SIG-M5 treated with dmso at 0.1 percent for 504 hours (cell line): ENCODE measurements at regions not wholly inside any gene's neighbourhood (a gene's known extent, or its start where the extent isn't known, plus 50 kb on each side); places are given as distances from the start of the nearest gene placed in this dataset.
"Not testable (repeated sequence)": the region's sequence is repeated elsewhere in the genome, so short reads cannot be mapped to it uniquely, and the experiment has no call there.

ENCODE experiments used
- DNase-seq: peaks from one replicate; lab custom pipeline; 2025; ENCODE audit not compliant: unreplicated experiment; lab: John Stamatoyannopoulos, UW

GRCh38 chr4:60588556-60588955 lies 611.6 kb upstream of the ADGRL3 start:
- no peak for DNase-seq

GRCh38 chr4:60589425-60589824 lies 610.7 kb upstream of the ADGRL3 start:
- no peak for DNase-seq

DNA sequence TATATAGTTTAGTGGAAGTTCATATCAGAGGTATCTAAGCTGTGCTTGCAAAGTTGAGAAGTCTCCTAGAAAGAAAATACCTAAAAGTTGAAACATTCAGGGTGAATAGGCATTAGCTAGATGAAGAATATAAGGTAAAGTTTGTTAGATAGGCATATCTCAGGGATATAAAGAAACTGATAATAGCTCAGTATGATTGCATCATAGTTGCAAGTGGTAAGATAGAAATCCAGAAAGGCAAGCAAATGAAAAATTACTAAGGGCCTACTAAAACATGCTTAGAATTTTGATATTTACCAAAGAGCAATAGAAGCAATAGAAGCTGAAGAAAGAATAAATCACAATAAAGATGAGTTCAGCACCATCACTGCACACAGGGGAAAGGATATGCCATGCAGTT lies 610.0 kb upstream of the ADGRL3 start:
- no peak for DNase-seq

DNA sequence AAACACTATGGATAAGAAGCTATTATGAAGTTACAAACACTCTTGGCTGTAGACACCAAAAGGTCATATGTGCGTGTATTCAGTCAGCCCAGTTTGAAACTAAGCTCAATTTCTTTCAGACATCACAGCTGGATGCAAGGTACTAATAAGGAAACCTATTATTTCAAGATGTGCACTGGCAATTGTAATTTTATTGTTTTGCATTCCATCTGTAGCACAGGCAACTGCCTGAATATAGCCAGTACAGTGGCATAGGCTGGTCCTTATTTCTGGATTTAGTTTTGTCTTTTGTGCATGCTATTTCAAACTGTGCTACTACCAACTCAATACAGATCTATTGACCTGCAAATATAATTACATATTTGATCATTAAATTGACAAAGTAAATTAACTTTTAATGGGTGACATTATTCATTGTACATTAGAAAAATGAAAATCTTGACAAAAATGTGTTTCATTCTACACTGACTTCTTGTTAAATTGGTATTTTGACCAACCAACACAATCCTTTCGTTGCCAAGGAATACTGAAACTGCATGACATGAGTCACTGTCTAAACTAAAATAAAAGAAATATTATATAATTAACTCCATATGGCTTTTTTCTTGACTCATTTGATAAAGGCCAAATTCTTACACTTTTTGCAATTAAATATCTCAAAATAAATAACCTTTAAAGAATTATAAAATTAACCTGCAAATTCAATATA lies 594.3 kb upstream of the ADGRL3 start:
- no peak for DNase-seq

GRCh38 chr4:60611762-60612496 lies 588.2 kb upstream of the ADGRL3 start:
- DNase-seq = no peak

DNA sequence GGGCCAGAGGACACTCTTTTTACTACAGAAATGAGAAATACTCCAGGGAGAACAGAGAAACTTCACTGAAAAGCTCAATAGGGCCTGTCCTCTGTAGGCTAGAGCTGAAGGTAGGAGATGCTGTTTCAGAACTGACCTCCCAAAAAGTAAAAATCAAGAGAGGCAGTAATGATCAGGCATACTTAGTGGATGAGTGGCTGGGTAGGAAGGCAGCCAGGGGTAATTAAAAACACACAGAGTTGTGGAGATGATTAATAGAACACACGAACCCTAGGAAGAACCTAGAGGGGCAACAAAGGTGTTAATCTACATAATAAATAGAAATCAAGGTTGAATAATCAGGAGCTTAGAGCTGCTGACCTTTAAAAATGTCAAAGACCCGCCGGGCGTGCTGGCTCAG lies 582.4 kb upstream of the ADGRL3 start:
- DNase-seq = no peak

DNA sequence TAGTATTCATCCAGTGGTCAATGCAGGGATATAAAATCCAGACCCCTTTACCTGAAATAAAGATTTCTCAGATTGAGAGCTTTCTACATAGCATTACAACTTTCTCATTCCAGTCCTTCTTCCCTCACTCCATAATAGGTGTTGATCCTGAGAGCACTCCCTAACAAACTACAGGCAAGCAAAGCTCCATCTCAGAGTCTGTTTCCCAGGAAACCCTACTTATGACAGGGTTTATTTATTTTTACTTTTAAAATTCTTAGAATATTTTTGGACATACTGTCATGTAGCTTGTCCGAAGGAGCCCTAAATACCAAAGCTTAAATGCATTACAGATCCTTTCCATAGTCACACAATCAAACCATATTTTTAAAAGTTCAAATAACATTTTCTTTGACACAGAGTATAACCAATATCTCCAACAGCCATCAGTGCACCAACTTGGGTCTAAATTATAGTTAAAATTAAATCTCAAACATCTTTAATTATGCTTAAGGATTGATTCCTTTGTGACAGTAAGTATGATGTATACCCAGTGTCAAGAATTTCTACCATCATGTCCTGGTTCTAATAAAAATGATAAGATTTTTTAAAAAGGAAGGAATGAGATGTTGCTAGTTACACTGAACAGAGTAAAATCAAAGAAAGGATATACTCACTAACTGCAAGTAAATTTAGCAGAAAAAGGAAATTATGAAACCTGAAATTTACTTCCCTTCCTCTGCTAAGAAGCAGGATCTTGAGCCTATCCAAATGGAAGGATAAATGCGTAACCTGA lies 580.4 kb upstream of the ADGRL3 start:
- DNase-seq = no peak

GRCh38 chr4:60637976-60638375 lies 562.1 kb upstream of the ADGRL3 start:
- DNase-seq = no peak

DNA sequence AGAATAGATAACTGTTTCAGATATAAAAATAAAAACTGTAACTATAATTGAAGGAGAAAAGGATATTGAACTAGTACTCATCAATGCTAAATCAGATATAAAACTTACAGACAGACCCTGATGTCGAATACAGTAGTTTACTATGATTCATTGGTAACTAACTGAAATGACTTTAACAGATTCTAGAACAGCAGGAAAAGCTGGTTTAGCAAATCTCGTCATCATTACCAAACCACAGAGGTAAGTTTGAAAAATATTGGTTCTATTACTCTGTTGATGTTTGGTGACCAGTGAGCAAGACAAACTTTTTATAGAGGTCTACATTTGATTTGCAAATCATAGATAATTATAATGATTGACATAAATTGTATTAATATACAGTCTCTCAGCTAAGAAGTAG lies 551.4 kb upstream of the ADGRL3 start:
- DNase-seq = no peak

GRCh38 chr4:60652933-60653332 lies 547.2 kb upstream of the ADGRL3 start:
- DNase-seq = no peak

GRCh38 chr4:60655356-60655755 lies 544.8 kb upstream of the ADGRL3 start:
- no peak for DNase-seq

- no peak for DNase-seq
These were observed 544.0 kb upstream of the ADGRL3 start for GRCh38 chr4:60656171-60656570.

DNA sequence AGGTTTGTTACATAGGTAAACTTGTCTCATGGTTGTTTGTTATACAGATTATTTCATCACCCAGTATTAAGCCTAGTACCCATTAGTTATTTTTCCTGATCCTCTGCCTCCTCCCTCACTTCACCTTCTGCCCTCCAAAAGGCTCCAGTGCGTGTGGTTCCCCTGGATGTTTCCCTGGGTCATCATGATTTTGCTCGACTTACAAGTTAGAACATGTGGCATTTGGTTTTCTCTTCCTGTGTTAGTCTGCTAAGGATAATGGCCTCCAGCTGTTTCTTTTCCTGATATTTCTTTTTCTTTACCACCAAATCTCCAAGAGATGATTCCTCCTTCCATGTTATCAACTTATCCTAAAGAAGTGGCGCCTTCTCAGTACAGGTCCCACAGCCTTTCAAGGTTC lies 543.1 kb upstream of the ADGRL3 start:
- no peak for DNase-seq

DNA sequence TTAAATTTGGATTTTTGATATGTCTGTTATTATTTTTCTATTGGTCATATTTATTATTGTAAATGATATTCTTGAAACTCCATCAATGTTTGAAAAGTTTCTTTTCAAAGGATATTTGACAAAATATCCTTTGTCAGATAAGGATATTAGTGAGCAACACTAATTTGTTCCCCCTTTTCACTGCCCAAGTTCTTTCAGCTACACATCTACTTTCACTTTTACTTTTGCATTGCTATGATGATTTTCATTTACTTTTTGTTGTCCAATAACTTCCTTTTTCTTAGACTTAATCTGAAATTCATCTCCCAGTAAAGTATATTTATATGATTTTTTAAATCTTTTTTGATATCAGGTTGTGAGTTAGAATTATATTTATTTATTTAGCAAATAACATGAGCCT lies 542.3 kb upstream of the ADGRL3 start:
- DNase-seq = no peak

DNA sequence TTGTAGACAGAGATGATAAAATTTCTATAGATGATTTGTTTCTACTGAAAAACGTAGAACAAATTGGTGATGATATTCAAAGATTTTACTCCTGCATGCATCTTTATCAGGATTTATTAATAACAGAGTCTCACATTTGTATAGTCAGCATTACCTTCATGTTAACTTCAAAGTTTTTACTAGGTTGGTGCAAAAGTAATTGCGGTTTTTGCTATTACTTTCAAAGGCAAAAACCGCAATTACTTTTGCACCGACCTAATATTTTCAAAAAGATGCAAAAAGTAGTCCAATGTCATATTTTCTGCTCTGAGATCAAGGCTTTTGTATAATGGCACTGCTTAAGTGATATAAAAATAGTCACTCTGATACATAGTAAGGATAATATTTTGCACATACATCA lies 536.4 kb upstream of the ADGRL3 start:
- no peak for DNase-seq

GRCh38 chr4:60682901-60683300 lies 517.2 kb upstream of the ADGRL3 start:
- DNase-seq = no peak

DNA sequence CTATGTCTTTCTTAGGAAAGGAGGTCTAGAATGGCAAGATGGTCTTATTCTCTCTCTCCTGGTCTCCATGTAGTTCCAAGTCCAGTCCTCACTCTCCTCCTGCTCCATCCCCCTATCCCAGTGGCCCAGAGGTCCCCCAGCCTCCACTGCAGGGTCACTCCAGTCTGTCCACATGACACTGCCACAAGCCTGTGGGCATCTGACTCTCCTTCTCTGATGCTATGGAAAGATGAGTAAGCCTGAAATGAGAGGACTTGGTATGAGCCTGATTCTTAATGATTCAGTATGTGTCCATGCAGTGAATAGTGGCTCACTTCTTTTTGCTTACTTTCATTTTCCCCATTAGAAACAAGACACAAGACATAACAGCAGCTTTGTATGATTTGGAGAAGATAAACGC lies 516.8 kb upstream of the ADGRL3 start:
- no peak for DNase-seq

- no peak for DNase-seq
These were observed 516.2 kb upstream of the ADGRL3 start for GRCh38 chr4:60683973-60684372.

DNA sequence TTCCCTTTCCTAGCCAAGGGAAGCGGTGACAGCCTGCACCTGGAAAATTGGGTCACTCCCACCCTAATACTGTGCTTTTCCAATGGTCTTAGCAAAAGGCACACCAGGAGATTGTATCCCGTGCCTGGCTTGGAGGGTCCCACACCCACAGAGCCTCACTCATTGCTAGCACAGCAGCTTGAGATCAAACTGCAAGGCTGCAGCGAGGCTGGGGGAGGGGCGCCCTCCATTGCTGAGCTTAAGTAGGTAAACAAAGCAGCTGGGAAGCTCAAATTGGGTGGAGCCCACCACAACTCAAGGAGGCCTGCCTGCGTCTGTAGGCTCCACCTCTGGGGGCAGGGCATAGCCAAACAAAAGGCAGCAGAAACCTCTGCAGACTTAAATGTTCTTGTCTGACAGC lies 504.1 kb upstream of the ADGRL3 start:
- DNase-seq = not testable (repeated sequence)

GRCh38 chr4:60709061-60709460 lies 491.1 kb upstream of the ADGRL3 start:
- DNase-seq = no peak

DNA sequence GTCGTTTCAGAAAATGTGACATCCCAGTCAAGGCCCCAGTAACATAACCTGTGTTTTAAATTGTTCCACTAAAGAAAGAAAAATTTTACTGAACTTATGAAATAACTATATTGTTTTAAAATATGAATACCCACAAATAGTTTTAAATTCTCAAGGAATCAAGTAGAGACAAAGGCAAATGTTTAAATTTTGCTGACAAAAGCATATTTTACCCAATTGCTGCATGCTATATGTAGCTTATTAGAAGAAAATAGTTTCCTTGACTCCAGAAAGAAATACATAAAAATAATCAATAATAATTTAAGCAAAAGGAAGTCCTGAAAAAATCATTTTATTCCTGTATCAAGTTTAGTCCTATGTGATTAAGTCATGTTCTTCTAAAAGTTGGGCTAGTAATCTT lies 481.3 kb upstream of the ADGRL3 start:
- no peak for DNase-seq

- DNase-seq = no peak
These were observed 478.4 kb upstream of the ADGRL3 start for GRCh38 chr4:60721685-60722084.
